NB4 (cell line): ENCODE measurements at regions not wholly inside any gene's neighbourhood (a gene's known extent, or its start where the extent isn't known, plus 50 kb on each side); places are given as distances from the start of the nearest gene placed in this dataset.

Experiments used
- POLR2A ChIP-seq: IDR thresholded peaks from 2 replicates; pipeline ENCODE4 v1.6.1; 2011; ENCODE audit warnings: mild to moderate bottlenecking; ENCODE audit not compliant: insufficient read length; ENCODE audit errors: extremely low read depth
- TF ChIP-seq, protein P1 (sequence below): IDR thresholded peaks from one replicate; pipeline ENCODE4 v1.5.1; 2012; ENCODE audit warnings: low read depth, low read length
- TF ChIP-seq, protein P2 (sequence below): IDR thresholded peaks from 2 replicates; pipeline ENCODE4 v1.6.1; 2011; ENCODE audit warnings: low read depth, low read length

DNA sequence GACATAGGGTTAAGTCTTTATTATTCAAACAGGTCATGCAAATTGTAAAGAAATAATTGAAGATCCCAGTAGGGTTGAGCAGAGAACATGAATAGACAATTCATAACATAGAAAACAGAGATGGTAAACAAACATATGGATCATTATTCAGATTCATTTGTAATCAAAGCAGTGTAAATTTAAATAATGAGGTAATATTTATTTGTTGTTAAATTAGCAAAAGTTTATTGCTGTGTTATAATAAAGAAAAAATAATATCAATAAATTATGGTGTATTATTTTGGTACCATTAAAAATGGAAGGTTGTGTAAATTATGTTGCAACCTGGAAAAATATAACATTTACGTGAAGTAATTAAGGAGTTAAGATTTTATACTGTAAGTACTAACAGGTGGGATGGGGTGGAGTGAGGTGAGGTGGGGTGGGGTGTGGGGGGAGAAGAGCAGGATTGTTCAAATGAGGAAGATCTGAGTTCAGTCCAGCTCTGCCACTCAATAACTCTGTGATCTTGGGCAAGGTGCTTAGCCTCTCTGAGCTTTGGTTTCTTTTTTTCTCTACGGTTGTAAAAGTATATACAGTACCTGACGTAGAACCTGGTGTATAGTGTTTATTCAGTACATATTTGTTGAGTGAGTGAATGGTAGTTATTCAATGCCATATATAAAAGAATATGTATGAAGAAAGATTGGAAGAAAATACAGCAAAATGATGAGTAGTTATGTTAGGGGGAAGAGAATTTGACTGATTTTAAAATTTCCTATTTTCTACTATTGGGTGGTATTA lies 140.3 kb upstream of the KIF26B start:
- TF ChIP-seq, protein P1, sequence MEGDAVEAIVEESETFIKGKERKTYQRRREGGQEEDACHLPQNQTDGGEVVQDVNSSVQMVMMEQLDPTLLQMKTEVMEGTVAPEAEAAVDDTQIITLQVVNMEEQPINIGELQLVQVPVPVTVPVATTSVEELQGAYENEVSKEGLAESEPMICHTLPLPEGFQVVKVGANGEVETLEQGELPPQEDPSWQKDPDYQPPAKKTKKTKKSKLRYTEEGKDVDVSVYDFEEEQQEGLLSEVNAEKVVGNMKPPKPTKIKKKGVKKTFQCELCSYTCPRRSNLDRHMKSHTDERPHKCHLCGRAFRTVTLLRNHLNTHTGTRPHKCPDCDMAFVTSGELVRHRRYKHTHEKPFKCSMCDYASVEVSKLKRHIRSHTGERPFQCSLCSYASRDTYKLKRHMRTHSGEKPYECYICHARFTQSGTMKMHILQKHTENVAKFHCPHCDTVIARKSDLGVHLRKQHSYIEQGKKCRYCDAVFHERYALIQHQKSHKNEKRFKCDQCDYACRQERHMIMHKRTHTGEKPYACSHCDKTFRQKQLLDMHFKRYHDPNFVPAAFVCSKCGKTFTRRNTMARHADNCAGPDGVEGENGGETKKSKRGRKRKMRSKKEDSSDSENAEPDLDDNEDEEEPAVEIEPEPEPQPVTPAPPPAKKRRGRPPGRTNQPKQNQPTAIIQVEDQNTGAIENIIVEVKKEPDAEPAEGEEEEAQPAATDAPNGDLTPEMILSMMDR, result no peak
- TF ChIP-seq, protein P2, sequence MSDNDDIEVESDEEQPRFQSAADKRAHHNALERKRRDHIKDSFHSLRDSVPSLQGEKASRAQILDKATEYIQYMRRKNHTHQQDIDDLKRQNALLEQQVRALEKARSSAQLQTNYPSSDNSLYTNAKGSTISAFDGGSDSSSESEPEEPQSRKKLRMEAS, result no peak
- TF ChIP-seq POLR2A, result no peak
